GM23338 (cell line): ENCODE measurements at regions not wholly inside any gene's neighbourhood (a gene's known extent, or its start where the extent isn't known, plus 50 kb on each side); places are given as distances from the start of the nearest gene placed in this dataset.
"Not testable (repeated sequence)": the region's sequence is repeated elsewhere in the genome, so short reads cannot be mapped to it uniquely, and the experiment has no call there.

Experiments
- CREB1 ChIP-seq: fragments of 250-450 bp; sonication (Bioruptor Pico); IDR thresholded peaks from 2 replicates; pipeline ENCODE4 v1.5.0; 2020; ENCODE audit warnings: low read depth, mild to moderate bottlenecking, moderate library complexity
- EZH2 ChIP-seq: fragments of 200-600 bp; sonication (generic); IDR thresholded peaks from one replicate; pipeline ENCODE4 v1.8.0; 2017; ENCODE audit warnings: antibody characterized with exemption, mild to moderate bottlenecking, low read depth; ENCODE audit not compliant: unreplicated experiment
- EZH2phosphoT487 ChIP-seq: fragments of 200-600 bp; sonication (generic); IDR thresholded peaks from one replicate; pipeline ENCODE4 v1.8.1; 2018; ENCODE audit warnings: antibody characterized with exemption; ENCODE audit not compliant: unreplicated experiment
- JUNB ChIP-seq: IDR thresholded peaks from one replicate; pipeline ENCODE4 v1.6.1; 2016; ENCODE audit warnings: antibody characterized with exemption; ENCODE audit not compliant: unreplicated experiment
- NANOG ChIP-seq: IDR thresholded peaks from 2 replicates; pipeline ENCODE4 v1.6.1; 2016; ENCODE audit warnings: antibody characterized with exemption, borderline replicate concordance
- POLR2AphosphoS5 ChIP-seq: IDR thresholded peaks from 2 replicates; pipeline ENCODE4 v1.6.1; 2016; ENCODE audit warnings: antibody characterized with exemption, low read depth
- STAT1 ChIP-seq: IDR thresholded peaks from one replicate; pipeline ENCODE4 v1.6.1; 2016; ENCODE audit warnings: antibody characterized with exemption; ENCODE audit not compliant: unreplicated experiment
- ZNF114 ChIP-seq: fragments of 250-450 bp; sonication (Bioruptor Pico); IDR thresholded peaks from 2 replicates; pipeline ENCODE4 v1.5.0; 2020; ENCODE audit warnings: mild to moderate bottlenecking, moderate library complexity
- ZNF331 ChIP-seq: fragments of 250-450 bp; sonication (Bioruptor Pico); IDR thresholded peaks from 2 replicates; pipeline ENCODE4 v1.5.0; 2020; ENCODE audit warnings: low read depth, mild to moderate bottlenecking, moderate library complexity
- TF ChIP-seq, protein P1 (sequence below), 2 experiments: fragments of 200-600 bp in 1 of 2; sonication (generic) in 1 of 2; conservative IDR thresholded peaks; 2 replicates each; pipeline versions ENCODE4 v1.5.1 to v1.6.1; 2016 to 2017; ENCODE audit warnings: antibody characterized with exemption in 2 of 2, low read depth in 2 of 2, mild to moderate bottlenecking in 2 of 2, moderate library complexity in 1 of 2
- TF ChIP-seq, protein P2 (sequence below): IDR thresholded peaks from one replicate; pipeline ENCODE4 v1.6.1; 2018; ENCODE audit warnings: antibody characterized with exemption; ENCODE audit not compliant: unreplicated experiment
- TF ChIP-seq, protein P3 (sequence below): IDR thresholded peaks from 2 replicates; pipeline ENCODE4 v1.6.1; 2016; ENCODE audit warnings: antibody characterized with exemption
- TF ChIP-seq, protein P4 (sequence below): fragments of 250-450 bp; sonication (Bioruptor Pico); IDR thresholded peaks from 2 replicates; pipeline ENCODE4 v1.5.0; 2020; ENCODE audit warnings: mild to moderate bottlenecking, moderate library complexity

DNA sequence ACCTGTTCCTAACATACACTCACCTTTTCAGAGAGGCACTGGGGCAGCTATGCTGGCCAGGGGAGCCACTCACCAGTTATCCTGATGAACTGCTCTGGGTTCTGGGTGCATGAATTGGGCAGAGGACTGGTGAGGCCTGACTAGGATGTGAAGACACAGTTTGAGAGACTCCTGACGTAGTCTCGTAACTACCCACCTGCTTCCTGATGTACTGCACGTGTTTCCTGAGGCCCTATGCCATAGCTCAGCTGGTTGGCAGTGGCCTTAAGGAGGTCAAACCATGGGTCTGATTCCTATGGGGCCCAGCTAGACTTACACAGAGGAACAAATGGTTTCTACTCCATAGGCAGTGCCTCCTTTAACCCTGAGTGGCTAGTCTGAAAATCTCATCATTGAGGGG is 351.7 kb upstream of the FRG2C start:
- not testable (repeated sequence) for TF ChIP-seq EZH2phosphoT487; EZH2; POLR2AphosphoS5; CREB1 (CRISPR knock-in tag); ZNF114 (CRISPR knock-in tag); JUNB; STAT1; NANOG; ZNF331 (CRISPR knock-in tag)
- TF ChIP-seq, protein P1, sequence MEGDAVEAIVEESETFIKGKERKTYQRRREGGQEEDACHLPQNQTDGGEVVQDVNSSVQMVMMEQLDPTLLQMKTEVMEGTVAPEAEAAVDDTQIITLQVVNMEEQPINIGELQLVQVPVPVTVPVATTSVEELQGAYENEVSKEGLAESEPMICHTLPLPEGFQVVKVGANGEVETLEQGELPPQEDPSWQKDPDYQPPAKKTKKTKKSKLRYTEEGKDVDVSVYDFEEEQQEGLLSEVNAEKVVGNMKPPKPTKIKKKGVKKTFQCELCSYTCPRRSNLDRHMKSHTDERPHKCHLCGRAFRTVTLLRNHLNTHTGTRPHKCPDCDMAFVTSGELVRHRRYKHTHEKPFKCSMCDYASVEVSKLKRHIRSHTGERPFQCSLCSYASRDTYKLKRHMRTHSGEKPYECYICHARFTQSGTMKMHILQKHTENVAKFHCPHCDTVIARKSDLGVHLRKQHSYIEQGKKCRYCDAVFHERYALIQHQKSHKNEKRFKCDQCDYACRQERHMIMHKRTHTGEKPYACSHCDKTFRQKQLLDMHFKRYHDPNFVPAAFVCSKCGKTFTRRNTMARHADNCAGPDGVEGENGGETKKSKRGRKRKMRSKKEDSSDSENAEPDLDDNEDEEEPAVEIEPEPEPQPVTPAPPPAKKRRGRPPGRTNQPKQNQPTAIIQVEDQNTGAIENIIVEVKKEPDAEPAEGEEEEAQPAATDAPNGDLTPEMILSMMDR (conservative IDR thresholded peaks at IDR 0.05; ENCODE audit: low read depth in 2 of 2) = not testable (repeated sequence)
- TF ChIP-seq, protein P2, sequence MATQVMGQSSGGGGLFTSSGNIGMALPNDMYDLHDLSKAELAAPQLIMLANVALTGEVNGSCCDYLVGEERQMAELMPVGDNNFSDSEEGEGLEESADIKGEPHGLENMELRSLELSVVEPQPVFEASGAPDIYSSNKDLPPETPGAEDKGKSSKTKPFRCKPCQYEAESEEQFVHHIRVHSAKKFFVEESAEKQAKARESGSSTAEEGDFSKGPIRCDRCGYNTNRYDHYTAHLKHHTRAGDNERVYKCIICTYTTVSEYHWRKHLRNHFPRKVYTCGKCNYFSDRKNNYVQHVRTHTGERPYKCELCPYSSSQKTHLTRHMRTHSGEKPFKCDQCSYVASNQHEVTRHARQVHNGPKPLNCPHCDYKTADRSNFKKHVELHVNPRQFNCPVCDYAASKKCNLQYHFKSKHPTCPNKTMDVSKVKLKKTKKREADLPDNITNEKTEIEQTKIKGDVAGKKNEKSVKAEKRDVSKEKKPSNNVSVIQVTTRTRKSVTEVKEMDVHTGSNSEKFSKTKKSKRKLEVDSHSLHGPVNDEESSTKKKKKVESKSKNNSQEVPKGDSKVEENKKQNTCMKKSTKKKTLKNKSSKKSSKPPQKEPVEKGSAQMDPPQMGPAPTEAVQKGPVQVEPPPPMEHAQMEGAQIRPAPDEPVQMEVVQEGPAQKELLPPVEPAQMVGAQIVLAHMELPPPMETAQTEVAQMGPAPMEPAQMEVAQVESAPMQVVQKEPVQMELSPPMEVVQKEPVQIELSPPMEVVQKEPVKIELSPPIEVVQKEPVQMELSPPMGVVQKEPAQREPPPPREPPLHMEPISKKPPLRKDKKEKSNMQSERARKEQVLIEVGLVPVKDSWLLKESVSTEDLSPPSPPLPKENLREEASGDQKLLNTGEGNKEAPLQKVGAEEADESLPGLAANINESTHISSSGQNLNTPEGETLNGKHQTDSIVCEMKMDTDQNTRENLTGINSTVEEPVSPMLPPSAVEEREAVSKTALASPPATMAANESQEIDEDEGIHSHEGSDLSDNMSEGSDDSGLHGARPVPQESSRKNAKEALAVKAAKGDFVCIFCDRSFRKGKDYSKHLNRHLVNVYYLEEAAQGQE = not testable (repeated sequence)
- TF ChIP-seq, protein P3, sequence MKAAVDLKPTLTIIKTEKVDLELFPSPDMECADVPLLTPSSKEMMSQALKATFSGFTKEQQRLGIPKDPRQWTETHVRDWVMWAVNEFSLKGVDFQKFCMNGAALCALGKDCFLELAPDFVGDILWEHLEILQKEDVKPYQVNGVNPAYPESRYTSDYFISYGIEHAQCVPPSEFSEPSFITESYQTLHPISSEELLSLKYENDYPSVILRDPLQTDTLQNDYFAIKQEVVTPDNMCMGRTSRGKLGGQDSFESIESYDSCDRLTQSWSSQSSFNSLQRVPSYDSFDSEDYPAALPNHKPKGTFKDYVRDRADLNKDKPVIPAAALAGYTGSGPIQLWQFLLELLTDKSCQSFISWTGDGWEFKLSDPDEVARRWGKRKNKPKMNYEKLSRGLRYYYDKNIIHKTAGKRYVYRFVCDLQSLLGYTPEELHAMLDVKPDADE = not testable (repeated sequence)
- TF ChIP-seq, protein P4, sequence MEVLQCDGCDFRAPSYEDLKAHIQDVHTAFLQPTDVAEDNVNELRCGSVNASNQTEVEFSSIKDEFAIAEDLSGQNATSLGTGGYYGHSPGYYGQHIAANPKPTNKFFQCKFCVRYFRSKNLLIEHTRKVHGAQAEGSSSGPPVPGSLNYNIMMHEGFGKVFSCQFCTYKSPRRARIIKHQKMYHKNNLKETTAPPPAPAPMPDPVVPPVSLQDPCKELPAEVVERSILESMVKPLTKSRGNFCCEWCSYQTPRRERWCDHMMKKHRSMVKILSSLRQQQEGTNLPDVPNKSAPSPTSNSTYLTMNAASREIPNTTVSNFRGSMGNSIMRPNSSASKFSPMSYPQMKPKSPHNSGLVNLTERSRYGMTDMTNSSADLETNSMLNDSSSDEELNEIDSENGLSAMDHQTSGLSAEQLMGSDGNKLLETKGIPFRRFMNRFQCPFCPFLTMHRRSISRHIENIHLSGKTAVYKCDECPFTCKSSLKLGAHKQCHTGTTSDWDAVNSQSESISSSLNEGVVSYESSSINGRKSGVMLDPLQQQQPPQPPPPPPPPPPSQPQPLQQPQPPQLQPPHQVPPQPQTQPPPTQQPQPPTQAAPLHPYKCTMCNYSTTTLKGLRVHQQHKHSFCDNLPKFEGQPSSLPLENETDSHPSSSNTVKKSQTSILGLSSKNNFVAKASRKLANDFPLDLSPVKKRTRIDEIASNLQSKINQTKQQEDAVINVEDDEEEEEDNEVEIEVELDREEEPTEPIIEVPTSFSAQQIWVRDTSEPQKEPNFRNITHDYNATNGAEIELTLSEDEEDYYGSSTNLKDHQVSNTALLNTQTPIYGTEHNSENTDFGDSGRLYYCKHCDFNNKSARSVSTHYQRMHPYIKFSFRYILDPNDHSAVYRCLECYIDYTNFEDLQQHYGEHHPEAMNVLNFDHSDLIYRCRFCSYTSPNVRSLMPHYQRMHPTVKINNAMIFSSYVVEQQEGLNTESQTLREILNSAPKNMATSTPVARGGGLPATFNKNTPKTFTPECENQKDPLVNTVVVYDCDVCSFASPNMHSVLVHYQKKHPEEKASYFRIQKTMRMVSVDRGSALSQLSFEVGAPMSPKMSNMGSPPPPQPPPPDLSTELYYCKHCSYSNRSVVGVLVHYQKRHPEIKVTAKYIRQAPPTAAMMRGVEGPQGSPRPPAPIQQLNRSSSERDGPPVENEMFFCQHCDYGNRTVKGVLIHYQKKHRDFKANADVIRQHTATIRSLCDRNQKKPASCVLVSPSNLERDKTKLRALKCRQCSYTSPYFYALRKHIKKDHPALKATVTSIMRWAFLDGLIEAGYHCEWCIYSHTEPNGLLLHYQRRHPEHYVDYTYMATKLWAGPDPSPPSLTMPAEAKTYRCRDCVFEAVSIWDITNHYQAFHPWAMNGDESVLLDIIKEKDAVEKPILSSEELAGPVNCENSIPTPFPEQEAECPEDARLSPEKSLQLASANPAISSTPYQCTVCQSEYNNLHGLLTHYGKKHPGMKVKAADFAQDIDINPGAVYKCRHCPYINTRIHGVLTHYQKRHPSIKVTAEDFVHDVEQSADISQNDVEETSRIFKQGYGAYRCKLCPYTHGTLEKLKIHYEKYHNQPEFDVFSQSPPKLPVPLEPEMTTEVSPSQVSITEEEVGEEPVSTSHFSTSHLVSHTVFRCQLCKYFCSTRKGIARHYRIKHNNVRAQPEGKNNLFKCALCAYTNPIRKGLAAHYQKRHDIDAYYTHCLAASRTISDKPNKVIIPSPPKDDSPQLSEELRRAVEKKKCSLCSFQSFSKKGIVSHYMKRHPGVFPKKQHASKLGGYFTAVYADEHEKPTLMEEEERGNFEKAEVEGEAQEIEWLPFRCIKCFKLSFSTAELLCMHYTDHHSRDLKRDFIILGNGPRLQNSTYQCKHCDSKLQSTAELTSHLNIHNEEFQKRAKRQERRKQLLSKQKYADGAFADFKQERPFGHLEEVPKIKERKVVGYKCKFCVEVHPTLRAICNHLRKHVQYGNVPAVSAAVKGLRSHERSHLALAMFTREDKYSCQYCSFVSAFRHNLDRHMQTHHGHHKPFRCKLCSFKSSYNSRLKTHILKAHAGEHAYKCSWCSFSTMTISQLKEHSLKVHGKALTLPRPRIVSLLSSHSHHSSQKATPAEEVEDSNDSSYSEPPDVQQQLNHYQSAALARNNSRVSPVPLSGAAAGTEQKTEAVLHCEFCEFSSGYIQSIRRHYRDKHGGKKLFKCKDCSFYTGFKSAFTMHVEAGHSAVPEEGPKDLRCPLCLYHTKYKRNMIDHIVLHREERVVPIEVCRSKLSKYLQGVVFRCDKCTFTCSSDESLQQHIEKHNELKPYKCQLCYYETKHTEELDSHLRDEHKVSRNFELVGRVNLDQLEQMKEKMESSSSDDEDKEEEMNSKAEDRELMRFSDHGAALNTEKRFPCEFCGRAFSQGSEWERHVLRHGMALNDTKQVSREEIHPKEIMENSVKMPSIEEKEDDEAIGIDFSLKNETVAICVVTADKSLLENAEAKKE = not testable (repeated sequence)
